HG02759 (cell line): ENCODE measurements at regions not wholly inside any gene's neighbourhood (a gene's known extent, or its start where the extent isn't known, plus 50 kb on each side); places are given as distances from the start of the nearest gene placed in this dataset.

ENCODE experiments used
- ATAC-seq: cut with Tn5 transposase; IDR thresholded peaks from one replicate; pipeline ENCODE4 v1.9.1; 2021; ENCODE audit warnings: mild to moderate bottlenecking, moderate library complexity; ENCODE audit not compliant: unreplicated experiment

- ATAC-seq, result no peak
Measured at GRCh38 chrX:149275836-149276235, 229.3 kb downstream of the IDS start.

- ATAC-seq, result no peak
Measured at GRCh38 chrX:149274516-149275105, 230.5 kb downstream of the IDS start.

DNA sequence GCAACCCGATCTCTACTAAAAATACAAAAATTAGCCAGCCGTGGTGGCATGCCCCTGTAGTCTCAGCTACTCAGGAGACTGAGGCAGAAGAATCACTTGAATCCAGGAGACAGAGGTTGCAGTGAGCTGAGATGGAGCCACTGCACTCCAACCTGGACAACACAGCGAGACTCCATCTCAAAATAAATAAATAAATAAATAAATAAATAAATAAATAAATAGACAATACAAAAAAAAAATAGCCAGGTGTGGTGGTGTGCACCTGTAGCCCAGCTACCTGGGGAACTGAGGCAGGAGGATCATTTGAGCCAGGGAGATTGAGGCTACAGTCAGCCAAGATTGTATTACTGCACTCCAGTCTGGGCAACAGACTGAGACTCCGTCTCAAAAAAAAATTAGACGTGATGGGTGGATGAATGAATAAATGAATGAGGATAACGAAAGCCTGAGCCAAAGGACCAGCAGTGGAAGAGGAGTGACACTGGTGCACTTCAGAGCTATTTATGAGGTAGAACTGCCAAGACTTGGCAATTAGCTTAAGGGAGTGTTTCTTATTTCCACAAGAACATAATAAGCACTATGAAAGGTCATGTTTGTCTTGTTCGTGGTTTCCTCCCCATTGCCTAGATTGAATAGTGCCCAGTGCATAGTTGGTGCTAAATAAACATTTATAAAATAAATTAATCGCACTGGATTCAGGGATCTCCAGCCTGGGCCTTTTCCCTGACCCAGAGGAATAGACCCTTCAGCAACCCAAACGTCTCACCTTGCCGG, 232.2 kb downstream of the IDS start:
- no peak for ATAC-seq

DNA sequence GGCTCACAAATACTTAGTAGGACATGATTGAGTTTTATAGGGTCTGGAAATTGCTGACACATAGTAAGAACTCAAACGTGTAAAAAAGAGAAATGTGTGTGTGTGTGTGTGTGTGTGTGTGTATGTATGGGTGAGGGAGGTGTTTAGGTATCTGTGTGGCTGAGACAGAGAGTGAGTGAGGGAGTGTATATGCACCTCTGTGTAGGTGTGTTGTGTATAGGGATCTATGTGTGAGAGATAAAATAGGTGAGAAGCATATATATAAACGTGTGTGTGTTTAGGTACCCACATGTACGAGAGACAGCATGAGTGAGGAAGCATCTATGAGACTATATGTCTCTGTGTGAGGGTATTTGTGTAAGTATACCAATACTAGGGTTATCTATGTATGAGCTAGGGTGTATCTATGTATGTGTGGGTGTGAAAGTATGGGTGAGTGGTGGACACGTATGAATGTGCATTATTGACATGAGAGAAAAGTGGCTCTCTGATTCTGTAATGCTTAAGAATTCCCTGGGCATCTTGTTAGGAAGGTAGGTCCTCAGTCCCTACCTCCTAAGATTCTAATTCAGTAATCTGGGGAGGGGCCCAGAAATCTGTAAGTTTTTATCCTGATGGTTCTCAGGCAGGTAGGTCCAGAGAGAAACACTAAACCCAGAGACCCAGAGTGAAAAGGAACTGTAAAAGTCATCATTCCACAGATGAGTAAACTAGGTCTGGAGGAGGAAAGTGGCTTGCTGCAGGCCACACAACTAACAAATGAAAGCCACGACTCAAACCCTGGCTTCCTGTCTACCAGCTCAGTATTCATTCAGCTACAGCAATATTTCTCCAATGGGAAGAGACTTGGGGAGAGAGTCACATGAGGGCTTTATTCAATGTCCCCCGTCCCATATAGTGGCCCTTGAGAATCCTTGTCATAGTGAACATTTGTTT, 237.0 kb downstream of the IDS start:
- ATAC-seq, result no peak

GRCh38 chrX:149262086-149262485, 243.0 kb downstream of the IDS start:
- ATAC-seq, result no peak

DNA sequence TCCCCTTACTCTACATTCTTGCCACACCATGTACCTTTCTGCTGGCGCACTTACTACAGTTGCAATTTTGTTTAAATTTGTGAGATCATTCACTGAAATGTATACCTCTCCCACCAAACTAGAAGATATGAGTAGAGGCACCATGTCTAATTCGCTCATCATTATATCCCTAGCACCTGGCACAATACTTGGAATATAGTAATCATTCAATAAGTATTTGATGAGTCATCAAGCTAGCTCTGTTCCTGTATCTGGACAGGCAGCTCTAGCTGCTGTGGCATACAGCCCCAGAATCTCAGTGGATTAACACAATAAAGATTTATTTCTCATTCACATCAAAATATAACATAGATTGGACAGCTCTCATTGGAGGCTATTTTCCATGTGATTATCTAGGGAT, 245.9 kb downstream of the IDS start:
- ATAC-seq, result no peak

DNA sequence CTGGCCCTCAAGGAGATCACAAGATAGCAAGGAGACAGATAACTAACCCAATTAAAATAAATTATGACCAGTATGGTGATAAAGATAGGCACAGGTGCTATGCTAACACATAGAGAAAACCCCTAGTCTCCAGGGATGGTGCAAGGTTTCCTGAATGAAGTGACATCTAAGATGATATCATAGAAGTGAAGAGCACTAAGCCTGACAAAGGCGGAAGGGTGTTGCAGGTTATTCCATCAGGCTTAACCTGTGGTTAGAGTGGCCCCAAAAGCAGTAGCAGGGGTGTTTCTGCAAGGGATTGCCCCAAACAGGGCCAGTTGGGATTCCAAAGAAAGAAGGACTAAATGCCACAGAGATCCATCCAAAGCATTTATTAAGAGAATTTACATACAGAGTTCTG, 249.2 kb downstream of the IDS start:
- no peak for ATAC-seq

DNA sequence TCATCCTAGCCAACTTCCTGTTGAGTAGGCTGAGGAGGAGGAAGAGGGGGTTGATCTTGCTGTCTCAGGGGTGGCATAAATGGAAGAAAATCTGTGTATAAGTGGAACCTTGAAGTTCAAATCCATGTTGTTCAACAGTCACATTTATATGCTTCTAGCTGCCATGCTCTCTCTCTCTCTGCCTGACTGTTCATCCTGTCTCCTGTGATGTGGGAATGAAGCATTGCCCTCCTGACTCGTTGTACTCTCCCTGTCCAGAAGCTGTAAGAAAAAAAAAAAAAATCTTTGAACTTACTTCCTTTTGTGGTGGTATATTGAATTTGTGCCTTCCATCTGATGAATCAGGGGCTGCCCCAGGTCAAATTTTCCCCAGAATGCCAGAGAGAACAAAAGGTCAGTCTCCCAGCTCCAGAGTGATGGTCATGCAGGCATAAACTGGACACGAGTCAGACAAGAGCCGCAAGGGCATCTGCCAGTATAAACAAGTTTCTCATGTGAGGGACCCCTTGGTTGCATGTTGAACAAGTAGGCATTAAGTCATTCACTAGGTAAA, 257.0 kb downstream of the IDS start:
- no peak for ATAC-seq

DNA sequence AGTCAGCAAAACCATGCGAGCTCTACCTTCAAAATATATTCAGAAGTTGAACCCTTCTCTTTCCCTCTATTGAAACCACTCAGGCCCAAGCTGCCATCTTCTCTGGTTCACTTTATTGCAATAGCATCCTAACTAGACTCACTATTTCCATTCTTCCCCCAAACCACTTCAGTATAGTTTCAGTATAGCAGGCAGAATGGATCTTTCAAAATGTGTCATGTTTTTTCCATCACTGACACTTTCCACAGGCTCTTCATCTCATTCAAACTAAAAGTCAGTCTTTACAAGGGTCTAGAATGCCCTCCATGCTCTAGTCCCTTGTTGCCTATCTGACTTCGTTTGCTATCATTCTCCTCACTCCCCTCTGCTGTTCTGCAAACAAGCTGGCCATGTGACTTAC, 274.4 kb downstream of the IDS start:
- ATAC-seq, result no peak

DNA sequence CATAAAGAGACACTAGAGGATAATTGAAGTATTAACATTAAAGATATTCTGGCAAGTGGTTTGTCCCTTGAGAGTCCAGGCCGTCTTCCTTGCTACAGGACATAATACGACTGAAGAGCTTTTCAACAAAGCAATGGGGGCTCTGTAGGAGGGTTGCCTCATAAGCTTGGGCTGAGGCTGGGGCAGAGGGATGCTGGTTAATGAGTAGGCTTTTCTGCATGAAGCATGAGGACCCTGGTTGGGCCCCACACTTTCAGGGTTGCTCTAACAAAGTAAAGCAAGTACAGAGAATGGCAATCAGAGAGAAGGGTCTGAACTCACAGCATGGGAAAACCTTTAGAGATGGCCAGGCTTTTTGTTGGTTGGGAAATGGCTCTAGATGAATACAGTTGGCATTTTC, 281.3 kb downstream of the IDS start:
- ATAC-seq, result no peak

GRCh38 chrX:149222040-149222439, 283.1 kb downstream of the IDS start:
- ATAC-seq, result no peak

- ATAC-seq, result no peak
Measured at GRCh38 chrX:149221230-149221629, 283.9 kb downstream of the IDS start.

GRCh38 chrX:149213264-149213663, 291.8 kb downstream of the IDS start:
- ATAC-seq, result no peak

DNA sequence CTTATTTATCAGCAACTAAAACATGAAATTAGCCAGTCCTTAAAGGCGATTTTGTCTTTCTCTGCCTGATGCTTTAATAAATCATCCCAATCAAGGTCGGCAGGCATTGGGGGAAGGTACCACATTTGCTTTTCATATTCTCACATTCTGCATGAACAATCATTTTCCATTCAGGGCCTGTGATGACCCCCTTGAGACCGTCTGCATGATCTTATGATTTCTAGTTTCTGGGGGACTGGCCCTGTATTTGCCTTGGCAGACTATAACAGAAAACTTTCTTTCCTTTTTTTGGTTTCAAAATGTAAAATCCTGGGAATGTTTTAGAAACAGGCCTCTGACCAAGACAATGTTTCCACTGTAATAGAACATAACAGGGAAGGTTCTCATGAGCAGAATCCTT, 296.8 kb downstream of the IDS start:
- ATAC-seq, result no peak

DNA sequence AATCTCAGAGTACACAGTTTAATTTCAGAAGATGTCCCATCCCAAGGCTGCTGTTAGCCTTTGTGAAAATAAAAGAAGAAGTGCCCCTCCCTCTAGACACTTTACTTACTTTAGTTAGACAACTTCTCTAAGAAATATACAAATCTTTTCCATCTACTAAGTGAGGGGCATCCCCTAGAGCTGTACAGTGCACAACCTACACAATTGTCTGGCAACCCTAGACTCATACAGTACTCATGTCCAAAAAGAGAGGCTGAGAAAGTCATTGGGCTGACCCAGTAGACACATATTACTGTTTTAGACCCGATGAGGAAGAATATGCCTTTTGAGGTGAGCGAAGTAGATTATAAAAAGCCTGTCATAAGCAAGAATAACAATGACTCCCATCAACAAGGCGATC, 297.6 kb downstream of the IDS start:
- no peak for ATAC-seq

GRCh38 chrX:149205937-149206336, 299.2 kb downstream of the IDS start:
- ATAC-seq, result no peak

DNA sequence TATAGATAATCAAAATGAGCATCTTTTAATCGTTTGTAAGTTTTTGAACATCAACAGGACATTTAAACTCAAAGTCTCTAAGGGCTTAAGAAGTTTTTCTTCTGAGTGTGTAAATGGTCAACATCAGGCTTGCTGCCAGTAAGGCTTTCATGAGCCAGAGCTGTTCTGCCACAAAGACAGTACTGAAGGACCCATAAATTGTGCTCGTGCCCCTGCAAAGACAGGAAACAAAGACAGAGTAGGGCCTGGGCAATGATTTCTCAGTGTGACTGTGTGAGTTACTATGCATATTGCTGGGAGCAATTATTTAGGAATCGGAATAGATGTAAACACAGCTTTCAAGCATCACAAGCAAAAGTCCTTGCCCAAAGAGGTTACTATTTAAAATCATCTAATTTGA, 300.0 kb downstream of the IDS start:
- no peak for ATAC-seq

GRCh38 chrX:149199734-149200133, 305.4 kb downstream of the IDS start:
- no peak for ATAC-seq

DNA sequence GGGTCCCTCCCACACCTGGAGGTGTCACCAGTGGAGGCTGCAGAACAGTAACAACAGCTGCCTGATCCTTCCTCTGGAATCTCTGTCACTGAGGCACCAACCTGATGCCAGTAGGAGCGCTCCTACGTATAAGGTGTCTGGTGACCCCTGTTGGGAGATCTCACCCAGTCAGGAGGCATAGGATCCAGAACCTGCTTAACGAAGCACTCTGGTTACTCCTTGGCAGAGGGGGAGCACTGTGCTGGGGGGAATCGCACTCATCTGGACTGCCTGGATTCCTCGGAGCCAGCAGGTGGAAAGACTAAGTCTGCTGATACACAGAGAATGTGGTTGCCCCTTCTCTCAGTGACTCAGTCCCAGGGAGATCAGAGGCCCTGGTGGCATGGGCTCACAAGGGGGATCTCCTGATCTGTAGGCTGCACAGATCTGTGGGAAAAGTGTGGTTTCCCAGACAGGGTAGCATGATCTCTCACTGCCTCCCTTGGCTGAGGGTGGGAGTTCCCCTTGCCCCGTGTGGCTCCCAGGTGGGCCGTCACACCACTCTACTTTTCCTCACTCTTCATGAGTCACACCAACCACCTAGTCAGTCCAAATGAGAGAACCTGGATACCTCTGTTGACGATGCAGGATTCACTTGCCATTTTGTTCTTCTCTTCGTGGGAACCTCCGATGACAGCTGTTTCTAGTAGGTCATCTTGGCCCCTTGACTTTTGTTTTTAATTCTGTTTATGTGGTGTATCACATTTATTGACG, 305.9 kb downstream of the IDS start:
- peak; percentile 77 for ATAC-seq

GRCh38 chrX:149185087-149185486, 320.0 kb downstream of the IDS start:
- ATAC-seq, result no peak
